CD4-positive, alpha-beta T cell treated with Interleukin-10 for 1 hour (primary cell): ENCODE measurements at regions not wholly inside any gene's neighbourhood (a gene's known extent, or its start where the extent isn't known, plus 50 kb on each side); places are given as distances from the start of the nearest gene placed in this dataset.

Source experiments
- DNase-seq: peaks from one replicate; pipeline ENCODE4 v3.0.0-alpha.2; 2020

DNA sequence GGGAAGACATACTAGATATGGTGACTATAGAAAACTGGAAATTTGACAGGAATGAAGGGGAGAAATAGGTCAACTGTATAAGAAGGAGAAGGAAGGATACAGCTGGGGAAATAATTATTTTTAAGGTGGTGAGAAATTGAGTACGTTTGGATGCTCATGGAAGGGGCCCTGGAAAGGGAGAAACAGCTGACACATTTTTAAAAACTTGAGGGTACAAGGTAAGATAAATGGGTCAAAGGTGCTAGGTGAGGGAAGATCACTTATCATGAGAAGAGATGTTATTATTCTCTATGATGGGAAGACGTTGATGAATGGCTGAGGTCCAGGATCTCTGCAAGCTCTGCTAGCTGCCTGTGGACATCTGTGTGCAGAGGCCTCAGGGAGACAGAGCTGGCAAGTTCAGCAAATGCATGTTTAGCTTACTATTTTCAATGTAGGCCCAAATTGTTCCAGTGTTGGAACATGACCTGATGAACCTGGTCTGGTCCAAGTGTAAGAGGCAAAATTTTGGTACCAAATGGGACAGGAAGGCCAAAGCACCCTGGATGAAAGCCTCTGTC is 181.7 kb downstream of the MTRR start:
- DNase-seq = no peak

DNA sequence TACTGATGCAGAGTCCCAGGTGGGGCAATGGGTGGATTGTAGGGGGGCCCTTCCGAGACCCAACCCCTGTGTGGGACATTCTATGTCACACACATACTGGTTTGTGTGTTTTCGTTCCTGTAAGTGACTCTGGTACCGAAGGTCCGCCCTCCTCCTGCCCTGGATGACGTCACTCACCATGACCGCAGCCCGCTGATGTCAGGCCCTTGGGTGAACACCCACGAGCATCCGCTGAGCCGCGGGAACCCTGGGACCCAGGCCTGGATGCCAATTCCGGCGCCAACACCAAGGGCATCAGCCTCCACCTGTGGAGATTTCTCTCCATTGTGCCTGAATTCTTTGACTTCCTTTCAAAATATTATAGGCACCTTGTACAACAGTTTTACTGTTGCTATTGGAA is 184.3 kb downstream of the MTRR start:
- no peak for DNase-seq

DNA sequence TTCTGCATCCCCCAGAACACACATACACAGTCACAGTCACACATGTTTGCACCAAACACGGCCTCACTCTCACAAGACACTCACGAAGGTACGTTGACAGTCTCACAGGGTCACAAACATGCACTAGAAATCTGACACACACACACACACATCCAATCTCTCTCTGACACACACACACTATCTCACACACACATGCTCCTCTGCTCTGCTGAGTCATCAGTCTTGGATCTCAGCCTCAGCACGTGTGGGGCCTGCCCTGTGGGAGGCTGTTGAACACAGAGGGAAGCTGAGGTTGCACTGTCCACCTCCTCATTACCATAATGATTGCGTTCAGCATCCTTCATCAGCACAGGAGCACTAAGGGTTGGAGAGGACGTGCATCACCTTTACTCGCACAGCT is 188.8 kb downstream of the MTRR start:
- DNase-seq = no peak

DNA sequence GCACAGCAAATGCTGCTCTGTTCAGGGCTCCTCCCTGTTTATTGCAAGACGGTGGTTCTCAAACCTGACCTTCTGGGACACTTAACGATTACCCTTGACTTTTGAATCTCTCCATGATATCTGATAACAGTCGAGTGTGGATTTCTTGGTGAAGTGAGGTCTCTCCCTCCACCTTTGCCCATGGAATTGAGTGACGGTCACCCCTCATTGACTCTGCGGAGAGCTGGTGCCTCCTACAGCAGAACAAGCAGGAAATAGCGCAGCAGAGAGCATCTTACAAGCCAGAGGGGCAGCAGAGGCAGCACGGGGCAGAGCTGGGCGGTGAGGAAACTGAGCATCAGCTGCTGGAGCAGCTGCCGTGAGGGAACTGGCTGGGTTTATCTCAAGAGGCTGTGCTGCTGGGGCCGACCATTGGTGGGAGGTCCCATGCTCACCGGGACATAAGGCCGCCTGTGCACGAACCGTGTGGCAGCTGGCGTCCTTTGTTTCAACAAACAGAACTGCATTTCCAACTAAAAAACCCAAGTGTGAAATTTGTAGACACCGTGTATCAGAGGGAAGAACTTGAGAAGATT is 189.8 kb downstream of the MTRR start:
- DNase-seq = no peak

DNA sequence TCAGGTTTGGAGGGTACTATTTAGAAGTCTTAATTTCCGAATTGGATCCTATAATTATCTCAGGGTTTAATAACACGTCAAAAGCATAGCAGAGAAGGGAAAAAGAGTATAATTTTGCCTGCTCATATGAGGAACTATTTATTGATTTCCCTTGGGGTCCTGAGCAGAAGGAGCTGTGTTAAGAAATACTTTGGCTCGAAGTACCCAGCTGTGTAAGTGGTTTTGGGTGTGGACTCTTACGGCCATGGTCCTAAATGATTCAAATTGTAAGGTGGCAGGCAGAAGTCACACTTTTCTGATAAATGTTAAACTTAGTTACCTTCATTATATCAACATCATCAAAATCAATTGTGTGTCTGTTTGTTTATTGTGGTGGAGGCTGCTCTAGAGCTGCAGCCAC is 190.4 kb downstream of the MTRR start:
- DNase-seq = no peak

DNA sequence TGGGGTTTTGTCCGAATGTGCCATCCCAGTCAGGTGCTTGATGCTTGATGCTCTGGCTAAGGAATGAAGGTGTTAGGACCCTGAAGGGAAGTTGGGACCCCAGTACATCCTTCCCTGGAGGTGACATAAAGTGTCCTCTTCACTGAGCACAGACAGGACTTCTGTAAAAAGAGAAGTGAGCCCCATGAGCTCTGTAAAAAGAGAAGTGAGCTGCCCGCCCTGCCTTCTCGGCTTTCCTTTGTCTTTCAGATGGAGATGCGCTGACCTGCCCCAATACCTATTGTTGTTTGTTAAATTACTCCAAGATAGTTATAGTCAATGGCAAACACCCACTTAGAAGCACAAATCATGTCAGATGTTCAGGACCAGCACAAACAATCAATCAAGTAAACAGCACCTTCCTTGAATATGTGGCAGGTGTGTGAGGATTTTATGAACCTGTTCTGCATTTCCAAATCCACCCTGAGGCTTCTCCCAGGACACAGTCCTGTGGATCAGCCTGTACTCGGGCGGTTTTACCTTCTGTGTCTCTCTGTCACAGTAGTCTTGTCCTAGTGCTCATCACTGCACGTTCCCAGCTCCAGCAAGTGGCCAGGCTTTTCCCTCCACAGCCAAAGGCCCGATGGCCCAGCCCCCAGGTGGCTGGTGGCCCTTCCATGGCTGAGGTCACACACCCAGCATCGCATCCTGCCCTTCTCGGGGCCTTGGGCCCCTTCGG is 191.4 kb downstream of the MTRR start:
- no peak for DNase-seq

DNA sequence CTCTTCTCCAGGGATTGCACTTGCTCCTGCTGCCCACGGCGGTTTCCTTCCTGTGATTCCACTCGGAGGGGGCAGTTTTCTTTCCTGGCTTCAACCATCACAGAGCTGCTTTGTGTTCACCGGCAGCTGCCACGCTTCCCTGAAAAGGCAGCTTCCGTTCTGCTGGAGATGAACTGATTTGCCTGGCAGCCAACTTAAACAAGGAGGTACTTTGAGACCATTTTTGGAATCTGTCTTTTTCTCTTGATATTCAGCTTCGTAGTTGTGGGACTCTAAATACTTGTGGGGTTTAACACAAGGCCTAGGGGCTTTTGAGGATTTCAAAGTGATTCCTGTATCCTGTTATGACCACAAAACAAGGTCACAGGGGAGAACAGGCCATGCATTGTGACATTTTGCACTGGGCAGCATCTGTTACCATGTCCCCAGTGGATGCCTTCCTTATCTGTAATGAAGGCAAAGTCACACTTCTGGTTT is 192.0 kb downstream of the MTRR start:
- no peak for DNase-seq

DNA sequence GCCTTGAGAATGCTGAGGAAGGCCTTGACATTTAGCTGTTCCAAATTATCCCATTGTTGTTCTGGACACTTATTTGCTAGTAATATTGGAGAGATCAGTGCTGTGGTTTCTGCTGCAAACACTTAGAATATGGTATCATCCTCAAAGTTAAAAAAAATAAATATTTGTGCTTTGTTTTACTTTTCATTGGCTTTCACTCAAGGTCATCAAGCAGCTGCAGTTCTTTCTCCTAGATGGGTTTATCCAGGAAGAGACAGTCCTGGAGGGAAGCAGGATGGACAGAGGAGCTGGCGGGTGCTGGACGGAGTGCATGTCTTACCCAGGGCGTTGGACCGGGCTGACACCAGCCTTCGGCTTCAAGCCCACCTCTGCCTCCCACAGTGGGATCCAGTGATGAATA is 193.6 kb downstream of the MTRR start:
- DNase-seq = no peak

DNA sequence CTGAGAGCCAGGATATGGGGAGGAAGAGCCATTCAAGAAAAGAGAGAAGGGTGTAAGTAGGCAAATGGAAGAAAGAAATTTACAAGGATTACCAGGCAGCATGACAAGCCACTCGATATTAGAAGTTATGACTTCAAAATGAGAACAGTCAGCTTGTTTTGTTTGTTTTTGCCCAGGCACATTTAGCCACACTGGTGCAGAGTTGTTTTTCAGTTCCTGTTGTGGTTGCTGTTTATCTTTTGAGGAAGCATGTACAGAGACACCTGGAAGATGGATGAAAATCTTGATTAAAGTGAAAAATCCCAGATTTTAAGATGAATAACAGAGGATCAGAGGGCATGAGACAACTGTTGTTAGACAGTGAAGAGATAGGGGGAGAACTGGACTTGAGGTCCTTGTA is 199.1 kb downstream of the MTRR start:
- DNase-seq = no peak

DNA sequence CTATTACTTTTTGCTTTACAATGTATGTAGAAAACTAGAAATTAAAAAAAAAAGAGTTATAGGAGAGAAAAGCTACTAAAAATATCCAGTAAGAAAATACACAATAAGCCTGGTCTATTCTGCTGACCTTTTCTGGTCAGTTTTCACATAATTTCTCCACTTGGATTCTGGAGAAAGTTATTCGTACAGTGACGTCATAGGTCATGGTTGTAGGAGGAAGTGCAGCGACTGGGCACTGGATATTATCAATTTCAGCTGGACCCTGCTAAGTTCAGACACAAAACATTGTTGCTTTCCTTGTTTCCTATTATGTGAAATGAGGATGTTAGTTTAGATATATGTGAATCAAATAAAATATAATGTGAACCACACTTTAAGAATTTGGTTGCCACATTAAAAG is 201.2 kb downstream of the MTRR start:
- DNase-seq = no peak

DNA sequence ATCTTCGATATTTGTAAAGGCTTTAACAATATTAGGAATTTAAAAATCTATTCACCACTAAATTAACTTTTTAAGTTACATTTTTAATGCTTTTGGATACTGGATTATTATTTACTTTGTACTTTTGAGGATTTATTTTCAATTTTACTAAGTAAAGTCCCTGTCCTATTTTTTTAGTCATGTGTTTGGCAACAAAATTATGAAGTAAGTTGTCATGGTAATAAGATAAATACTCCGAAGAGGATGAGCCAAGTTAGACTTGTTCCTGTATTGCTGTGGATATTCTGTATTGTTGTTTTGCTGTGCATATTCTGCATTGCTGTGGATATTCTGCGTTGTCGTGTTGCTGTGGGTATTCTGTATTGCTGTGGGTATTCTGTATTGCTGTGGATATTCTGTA is 210.1 kb downstream of the MTRR start:
- DNase-seq = no peak

DNA sequence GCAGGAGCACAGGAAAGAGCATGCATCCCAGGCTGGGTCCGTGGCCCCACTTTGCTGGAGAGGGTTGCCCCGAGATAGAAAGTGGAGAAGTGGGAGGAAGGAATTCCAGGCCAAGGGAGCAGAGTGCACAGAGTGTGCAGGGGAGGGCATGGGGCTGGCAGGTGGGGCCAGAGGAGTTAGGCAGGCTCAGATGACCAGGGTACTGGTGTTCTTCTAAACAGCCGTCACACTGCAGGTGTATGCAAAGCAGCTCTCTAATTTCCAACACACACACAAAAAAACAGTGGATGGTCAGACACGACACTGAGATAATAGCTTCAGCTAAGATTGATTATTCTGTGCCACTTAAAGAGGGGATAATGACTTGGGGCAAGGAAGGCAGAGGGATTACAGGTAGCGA is 212.2 kb downstream of the MTRR start:
- no peak for DNase-seq

DNA sequence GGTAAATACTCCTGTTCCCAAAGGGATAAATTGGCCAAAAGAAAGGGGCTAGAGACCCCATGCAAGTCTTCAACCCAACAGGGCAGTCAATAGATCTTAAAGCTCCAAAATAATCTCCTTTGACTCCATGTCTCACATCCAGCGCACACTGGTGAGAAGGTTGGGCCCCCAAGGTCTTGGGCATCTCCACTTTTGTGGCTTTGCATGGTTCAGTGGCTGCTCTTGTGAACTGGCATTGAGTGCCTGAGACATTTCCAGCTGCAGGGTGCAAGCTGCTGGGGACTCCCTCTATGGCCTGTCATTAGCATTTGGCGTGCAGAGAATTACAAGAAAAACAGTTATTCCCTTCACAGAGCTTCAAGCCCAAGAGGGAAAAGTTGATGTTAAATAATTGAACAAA is 224.7 kb downstream of the MTRR start:
- DNase-seq = no peak

DNA sequence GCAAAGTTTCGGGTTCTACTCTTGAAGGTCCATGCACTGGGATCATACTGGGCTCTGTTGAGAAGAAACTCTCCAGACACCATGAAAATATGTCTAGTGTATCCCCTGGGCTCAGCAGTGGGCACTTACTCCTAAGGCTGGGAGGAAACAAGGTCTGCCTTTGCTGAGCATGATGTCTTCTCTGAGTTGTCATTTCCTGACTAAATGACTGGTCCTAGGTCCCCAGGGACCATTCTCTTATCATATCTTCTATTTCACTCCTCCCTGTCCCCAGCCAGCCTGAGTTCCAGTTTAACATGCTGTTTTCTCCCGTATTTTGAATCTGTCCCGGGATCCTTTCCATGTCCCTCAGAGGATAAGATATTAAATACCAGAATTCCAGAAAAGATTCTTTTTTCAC is 225.4 kb downstream of the MTRR start:
- no peak for DNase-seq

DNA sequence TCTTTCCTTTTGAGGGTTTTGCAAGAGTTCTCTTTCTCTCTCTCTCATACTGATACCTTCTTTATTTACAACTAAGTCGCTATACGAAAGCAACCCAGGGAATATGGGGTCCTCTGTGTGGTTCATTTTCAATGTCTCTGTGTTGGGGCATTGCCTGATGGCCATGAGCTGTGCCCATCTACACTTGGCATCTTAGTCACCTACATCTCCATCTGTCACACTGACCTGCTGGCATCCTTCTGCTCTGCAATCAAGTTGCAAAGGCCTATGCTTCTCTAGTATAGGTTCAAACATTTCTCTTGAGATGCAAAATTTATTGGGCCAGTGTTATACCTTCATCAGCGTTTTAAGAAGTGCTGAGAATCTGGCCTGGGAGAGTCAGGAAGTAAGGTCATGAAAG is 228.2 kb downstream of the MTRR start:
- DNase-seq = no peak

DNA sequence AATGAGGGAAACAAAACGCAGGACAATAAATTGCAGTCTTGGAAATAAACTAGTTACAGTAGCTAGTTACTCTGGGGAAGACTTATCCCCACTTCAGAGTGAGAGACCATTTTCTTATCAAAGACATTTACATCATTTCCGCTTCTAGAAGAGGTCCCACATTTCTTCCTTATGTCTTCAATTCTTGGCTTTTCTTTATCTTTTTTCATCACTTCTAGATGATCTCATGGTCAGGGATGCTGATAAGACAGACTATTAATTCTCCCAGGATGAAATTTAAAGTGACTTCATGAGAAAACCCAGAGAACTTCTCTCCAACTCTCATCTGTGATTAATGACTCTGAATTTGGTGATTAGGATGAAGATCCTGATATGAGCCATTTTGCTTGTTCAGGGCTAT is 229.1 kb downstream of the MTRR start:
- DNase-seq = no peak

DNA sequence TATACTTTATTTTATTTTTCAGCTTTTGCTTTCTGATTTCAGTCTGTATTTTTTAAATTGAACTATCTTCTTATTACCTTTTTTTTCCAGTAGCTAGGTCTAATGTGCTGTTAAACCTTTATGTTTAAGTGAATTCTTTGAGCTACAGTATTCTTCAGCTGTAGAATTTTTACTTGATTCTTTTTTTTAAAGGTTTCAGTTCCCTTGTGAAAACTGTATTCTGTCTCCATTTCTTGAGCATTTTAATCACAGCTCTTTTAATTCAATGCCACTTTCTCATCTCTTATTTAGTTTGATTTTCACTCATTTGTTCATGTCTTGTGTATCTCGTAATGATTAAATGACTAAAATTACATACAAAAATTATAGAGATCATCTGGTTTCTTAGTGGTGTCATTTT is 233.8 kb downstream of the MTRR start:
- DNase-seq = no peak

DNA sequence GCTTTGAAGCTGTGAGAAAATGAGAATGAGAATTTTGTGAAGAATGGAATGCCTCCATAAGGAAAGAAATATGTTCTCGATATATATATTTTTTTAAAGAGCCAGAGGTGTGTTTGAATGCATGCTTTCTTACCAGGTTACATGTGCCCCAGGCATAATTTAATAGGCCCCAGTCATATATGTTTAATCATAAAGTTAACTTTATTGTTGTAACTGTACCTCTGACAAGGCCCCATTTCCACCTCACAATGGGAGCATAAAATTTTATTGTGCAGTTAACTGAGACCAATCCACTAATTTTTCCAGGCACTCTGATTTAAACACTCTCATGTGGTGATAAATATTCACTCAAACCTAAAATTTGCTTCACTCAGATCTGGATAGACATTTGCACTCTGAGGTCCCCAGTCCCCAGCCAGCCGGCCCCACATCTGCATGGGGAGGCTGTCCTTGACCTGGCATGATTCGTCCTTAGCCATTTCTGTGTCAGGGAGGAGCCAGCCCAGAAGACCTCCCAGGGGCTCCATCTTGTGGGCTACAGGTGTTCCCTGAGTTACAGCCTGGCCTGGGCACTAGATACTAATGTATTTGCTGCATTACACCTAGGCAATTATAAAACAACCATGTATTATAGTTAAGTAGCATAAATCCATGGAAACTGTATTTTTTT is 245.8 kb downstream of the MTRR start:
- no peak for DNase-seq

DNA sequence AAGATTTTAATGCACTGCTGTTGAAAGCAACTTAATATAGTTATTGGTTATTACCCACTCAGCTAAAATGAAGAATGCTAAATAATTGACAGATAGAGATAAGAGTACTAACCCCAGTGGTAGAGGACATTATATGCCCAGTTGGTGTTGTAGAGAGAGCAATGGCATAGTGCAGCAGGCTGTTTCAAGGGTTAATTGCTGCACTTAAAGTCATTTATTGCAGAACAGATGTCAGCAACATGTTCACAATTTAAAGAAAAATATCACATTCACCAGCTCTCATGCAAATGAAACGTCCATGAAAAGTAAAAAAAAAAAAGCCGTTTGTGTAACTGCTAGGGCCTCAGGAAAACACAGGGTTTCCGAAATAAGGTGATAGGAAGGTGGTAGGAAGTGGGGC is 254.6 kb downstream of the MTRR start:
- no peak for DNase-seq

DNA sequence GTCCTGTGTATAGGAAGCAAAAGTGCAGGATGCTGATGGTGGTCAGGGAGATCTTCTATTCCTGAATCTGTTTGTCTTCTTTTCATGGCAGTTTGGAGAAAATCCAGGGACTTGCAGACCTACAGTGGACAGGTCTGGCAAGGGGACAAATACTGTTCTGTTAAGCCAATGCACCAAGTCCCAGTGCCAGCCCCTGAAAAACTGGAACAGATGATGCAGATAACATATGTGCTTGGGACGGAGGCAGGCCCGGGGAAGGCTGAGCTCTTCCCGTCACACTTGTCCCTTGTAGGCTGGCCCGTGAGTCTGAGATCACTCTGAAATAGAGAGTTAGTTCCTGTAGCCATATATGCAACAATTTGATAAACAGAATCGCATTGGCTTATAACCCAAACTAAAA is 265.7 kb downstream of the MTRR start:
- DNase-seq = no peak

DNA sequence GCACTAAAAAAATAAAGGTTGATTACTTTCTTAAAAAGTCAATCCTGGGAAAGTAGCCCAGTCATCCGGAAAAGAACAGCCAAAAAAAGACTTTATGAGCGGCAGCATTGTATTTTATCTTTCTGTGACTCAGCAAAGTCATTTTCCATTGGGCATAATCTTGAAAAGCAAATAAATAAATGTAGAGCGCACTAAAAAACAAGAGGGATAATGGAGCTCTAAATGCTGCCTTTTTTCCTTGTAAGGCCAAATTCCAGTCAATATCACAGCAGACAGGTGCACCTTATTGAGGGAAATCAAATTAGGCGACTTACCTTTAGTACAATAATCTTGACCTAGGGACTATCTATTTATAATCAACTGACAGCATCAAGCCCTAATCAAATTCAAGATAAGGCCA is 266.8 kb downstream of the MTRR start:
- no peak for DNase-seq

DNA sequence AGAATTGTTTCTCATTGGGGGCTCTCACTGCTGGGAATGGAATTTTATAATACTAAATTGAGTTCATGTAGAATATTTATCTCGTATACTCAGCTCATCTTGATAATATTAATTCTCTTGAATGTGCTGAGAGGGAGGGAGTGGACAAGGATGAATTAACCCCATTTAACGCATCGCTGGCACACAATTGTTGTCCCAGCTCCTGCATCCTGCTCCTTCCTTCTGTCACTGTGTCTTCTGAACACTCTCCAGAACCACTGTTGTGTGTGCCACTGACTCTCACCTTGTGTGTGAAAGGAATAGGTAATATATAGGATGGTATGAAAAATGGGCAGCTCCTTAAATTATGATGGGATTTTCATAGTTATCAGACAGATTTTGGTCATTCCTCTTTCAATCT is 267.3 kb downstream of the MTRR start:
- no peak for DNase-seq

DNA sequence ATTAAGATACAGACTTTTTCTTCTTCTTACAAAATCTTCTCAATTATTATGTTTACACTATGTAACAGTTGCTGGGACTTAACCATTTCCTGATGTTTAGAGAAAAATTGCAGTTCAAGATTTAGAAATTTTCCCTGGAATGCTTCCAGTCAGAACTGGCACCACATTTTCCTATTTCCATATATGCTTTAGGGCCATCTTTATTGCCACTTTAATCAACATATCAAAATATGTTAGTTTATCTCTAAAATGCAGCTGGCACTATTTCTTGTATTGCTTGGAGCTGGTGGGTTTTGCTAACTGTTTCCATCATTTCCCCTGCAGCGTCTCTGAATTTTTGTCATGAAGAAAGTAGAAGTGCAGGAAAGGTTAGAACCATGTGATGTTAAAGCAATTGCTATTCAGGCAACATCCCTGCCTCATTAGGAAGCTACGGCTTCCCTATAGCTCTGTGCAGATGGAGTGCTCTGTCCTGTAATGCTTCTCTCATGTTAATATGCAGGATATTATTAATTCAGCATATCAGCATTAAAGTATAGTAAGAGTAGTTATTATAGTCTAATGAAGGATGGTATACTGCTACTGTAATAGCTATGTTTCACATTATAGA is 269.1 kb downstream of the MTRR start:
- no peak for DNase-seq

DNA sequence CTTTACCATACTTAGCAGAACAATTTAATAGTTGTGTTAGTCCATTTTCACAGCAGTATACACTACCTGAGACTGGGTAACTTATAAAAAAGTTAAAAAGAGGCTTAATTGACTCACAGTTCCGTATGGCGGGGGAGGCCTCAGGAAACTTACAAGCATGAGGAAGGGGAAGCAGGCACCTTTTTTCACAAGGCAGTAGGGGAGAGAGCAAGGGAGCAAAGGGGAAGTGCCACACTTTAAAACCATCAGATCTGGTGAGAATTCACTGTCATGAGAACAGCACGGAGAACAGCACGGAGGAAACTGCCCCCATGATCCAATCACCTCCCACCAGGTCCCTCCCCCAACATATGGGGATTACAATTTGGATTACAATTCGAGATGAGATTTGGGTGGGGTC is 269.9 kb downstream of the MTRR start:
- DNase-seq = no peak
